ES-I3 (cell line): ENCODE measurements at regions not wholly inside any gene's neighbourhood (a gene's known extent, or its start where the extent isn't known, plus 50 kb on each side); places are given as distances from the start of the nearest gene placed in this dataset.

Source experiments
- H3K36me3 ChIP-seq: 2 replicates; pipeline ENCODE4 v1.6.1; 2013; ENCODE audit warnings: mild to moderate bottlenecking, low read length, control low read depth, moderate library complexity; ENCODE audit not compliant: insufficient read depth
- H3K4me1 ChIP-seq: 2 replicates; pipeline ENCODE4 v1.6.1; 2013; ENCODE audit warnings: mild to moderate bottlenecking, control low read depth, low read length; ENCODE audit not compliant: insufficient read depth
- H3K9ac ChIP-seq: 2 replicates; pipeline ENCODE4 v1.6.1; 2013; ENCODE audit warnings: low read depth, mild to moderate bottlenecking, low read length, moderate library complexity
- H3K9me3 ChIP-seq: 2 replicates; pipeline ENCODE4 v1.6.1; 2013; ENCODE audit warnings: mild to moderate bottlenecking, low read length, moderate library complexity; ENCODE audit not compliant: control insufficient read depth, insufficient read depth

- Histone ChIP-seq H3K36me3 (no peaks in the 10 kb centered on the region), H3K9me3 (no peaks in the 10 kb centered on the region), H3K9ac (no peak overlapping the region), H3K4me1 (peaks cover 8% of the 10 kb centered on the region; the same call in 1 of the 2 replicates)
These were observed 449.5 kb downstream of the LIG4 start for GRCh38 chr13:107765724-107766401.

DNA sequence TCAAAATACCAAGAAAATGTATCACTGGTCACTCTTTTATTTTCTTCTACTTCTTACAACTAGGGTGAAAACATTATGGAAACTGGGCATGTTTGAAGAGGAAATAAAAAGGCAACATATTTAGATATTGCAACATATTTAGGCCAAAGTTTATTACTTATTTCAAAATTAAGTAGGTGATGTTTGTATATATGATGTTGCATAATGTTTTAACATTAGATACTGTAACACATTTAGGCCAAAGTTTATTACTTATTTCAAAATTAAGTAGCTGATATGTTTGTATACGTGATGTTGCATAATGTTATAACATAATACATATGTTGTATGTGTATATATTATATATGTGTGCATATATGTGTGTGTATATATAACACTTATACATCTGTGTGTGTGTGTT is 451.3 kb downstream of the LIG4 start:
- peaks cover 8% of the 10 kb centered on the region; the same call in 1 of the 2 replicates for H3K4me1 ChIP-seq
- H3K9me3 ChIP-seq = no peaks in the 10 kb centered on the region
- no peak overlapping the region for H3K9ac ChIP-seq

DNA sequence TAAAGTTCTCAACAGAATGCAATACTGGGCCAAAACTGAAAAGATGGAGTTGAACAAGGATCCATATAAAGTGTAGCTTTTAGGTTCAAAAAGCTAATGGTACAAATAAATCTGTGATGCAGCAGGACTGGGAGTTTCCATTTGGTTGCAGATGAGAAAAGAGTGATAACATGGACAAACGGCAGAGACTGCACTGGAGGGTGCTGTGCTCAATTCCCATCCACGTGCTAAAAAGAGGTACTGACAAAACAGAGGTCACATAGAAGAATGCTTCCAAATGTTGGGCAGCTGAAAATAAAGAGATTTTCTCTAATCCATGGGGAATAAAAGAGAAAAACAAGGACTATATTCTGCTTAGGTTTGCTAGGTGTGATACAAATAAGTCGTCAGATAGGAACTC is 461.6 kb downstream of the LIG4 start:
- H3K9me3 ChIP-seq = no peaks in the 10 kb centered on the region
- H3K36me3 ChIP-seq = no peaks in the 10 kb centered on the region

More for the DNA sequence above, 451.3 kb downstream of the LIG4 start:
- H3K36me3 ChIP-seq = no peaks in the 10 kb centered on the region

DNA sequence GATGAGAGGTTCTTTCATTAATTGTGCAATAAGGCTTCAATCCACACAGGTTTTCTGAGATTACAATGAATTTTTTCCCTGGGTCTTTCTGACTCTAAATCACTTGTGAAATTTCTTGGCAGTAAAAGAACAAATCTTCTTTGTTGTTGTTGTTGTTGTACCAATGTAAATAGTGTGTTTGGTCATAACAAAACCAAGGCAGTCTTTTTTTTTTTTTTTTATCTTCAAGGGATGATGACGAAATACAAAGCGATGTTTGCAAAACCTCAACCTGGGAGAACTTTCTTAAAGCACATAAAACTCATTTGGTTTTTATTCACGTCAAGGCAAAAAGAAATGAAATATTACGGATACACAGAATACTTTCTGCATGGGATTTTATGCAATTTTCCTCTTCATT is 462.0 kb downstream of the LIG4 start:
- Histone ChIP-seq H3K9ac (no peak overlapping the region), H3K9me3 (no peaks in the 10 kb centered on the region), H3K36me3 (no peaks in the 10 kb centered on the region), H3K4me1 (peaks cover 15% of the 10 kb centered on the region; the same call in 1 of the 2 replicates)

More for the DNA sequence above, 461.6 kb downstream of the LIG4 start:
- Histone ChIP-seq H3K9ac (no peak overlapping the region), H3K4me1 (peaks cover 15% of the 10 kb centered on the region; the same call in 1 of the 2 replicates)

- Histone ChIP-seq H3K4me1 (no peaks in the 10 kb centered on the region), H3K36me3 (no peaks in the 10 kb centered on the region), H3K9me3 (no peaks in the 10 kb centered on the region), H3K9ac (no peak overlapping the region)
These were observed 471.4 kb downstream of the LIG4 start for GRCh38 chr13:107743983-107744382.

- Histone ChIP-seq H3K9me3 (no peaks in the 10 kb centered on the region), H3K9ac (no peak overlapping the region), H3K36me3 (no peaks in the 10 kb centered on the region), H3K4me1 (no peaks in the 10 kb centered on the region)
These were observed 471.8 kb downstream of the LIG4 start for GRCh38 chr13:107743526-107743925.

DNA sequence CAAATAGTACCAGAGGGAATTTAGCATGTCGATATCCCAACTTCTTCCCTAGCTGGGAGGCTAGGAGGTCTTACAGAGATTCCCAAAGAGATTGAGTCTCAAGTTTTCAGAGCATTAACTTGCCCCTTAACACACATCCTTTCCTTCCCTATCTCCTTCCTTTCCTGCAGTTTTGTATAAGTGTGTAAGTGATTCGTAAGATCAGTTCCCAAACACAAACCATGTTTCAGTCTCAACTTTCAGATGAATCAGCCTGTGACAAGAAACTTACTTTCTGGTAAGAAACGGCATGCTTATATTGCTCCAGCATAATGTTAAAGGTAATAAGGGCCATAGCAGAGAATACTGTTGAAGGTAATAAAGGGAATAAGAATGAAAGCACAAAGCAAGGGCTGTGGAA is 472.2 kb downstream of the LIG4 start:
- Histone ChIP-seq H3K36me3 (no peaks in the 10 kb centered on the region), H3K9me3 (no peaks in the 10 kb centered on the region), H3K9ac (no peak overlapping the region), H3K4me1 (no peaks in the 10 kb centered on the region)

- no peaks in the 10 kb centered on the region for H3K9me3 ChIP-seq
- H3K36me3 ChIP-seq = no peaks in the 10 kb centered on the region
- H3K9ac ChIP-seq = no peak overlapping the region
- no peaks in the 10 kb centered on the region for H3K4me1 ChIP-seq
These were observed 472.8 kb downstream of the LIG4 start for GRCh38 chr13:107742544-107742943.

DNA sequence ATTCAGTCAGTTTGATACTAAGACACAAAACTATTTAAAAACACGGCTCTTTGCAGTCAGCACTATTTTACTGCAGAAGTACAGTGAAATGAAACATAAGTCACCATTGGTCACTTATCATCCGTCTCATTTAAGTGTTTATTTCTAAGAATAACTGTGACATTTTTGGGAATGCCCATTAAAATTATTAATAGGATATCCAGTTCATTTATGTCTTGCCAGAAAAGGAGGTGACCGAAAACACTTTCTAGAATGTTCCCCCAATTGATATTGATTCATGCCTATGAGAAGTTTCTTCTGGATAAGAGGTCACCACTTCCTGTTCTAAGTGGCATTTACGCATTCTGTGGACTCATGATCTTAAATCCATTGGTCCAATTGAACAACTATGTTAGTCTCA is 477.3 kb downstream of the LIG4 start:
- Histone ChIP-seq H3K4me1 (no peaks in the 10 kb centered on the region), H3K9ac (no peak overlapping the region), H3K9me3 (no peaks in the 10 kb centered on the region), H3K36me3 (no peaks in the 10 kb centered on the region)

GRCh38 chr13:107736731-107737130 is 478.6 kb downstream of the LIG4 start:
- Histone ChIP-seq H3K4me1 (no peaks in the 10 kb centered on the region), H3K9me3 (no peaks in the 10 kb centered on the region), H3K36me3 (no peaks in the 10 kb centered on the region)

DNA sequence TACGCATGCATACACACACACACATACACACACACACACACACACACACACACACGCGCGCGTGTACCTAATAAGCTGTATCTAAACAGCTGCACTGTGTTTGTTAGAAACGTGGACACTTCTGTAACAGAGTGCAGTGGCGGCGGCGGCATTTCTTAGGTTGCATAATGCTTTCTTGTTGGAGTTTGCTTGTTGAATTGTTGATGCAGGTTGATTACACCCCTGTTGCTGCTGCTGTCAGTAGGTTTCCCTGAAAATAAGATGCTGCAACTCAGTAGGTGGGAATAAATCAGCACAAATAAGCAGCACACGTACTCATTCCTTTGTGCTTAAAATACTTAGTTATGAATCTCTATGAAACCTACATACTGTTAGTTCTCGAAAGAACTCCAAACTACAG is 479.2 kb downstream of the LIG4 start:
- no peaks in the 10 kb centered on the region for H3K4me1 ChIP-seq
- no peak overlapping the region for H3K9ac ChIP-seq
- no peaks in the 10 kb centered on the region for H3K9me3 ChIP-seq
- H3K36me3 ChIP-seq = no peaks in the 10 kb centered on the region

More at GRCh38 chr13:107736731-107737130, 478.6 kb downstream of the LIG4 start:
- no peak overlapping the region for H3K9ac ChIP-seq

- H3K4me1 ChIP-seq = no peaks in the 10 kb centered on the region
- H3K36me3 ChIP-seq = no peaks in the 10 kb centered on the region
- no peaks in the 10 kb centered on the region for H3K9me3 ChIP-seq
- H3K9ac ChIP-seq = no peak overlapping the region
These were observed 480.3 kb downstream of the LIG4 start for GRCh38 chr13:107734891-107735625.

DNA sequence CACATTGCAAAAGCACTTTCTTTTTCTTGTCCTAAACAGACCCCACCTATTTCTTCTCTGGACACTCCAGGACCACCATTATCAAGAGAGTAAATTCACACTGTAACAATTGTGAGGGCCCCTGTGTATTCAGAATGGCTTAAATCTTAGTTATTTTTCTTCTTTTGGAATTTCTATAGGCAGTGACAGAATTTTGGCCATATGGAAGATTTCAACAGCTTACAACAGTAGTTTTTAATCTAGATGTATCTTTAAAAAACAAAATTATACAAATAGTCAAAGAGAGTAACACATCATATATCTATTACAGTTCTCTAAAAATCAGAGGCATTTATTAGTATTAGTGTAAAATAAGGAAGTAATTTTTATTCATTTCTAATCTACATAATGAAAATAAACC is 482.1 kb downstream of the LIG4 start:
- H3K4me1 ChIP-seq = no peaks in the 10 kb centered on the region
- no peaks in the 10 kb centered on the region for H3K9me3 ChIP-seq
- no peaks in the 10 kb centered on the region for H3K36me3 ChIP-seq
- H3K9ac ChIP-seq = no peak overlapping the region

- no peaks in the 10 kb centered on the region for H3K9me3 ChIP-seq
- H3K4me1 ChIP-seq = no peaks in the 10 kb centered on the region
- no peaks in the 10 kb centered on the region for H3K36me3 ChIP-seq
- H3K9ac ChIP-seq = no peak overlapping the region
These were observed 484.5 kb downstream of the LIG4 start for GRCh38 chr13:107730813-107731212.
